HepG2 (cell line): ENCODE measurements at regions not wholly inside any gene's neighbourhood (a gene's known extent, or its start where the extent isn't known, plus 50 kb on each side); places are given as distances from the start of the nearest gene placed in this dataset.

Experiments
- CCDC6 ChIP-seq: sonication (generic); formaldehyde crosslinking; IDR thresholded peaks from 2 replicates; pipeline ENCODE4 v1.8.1; 2022; ENCODE audit warnings: mild to moderate bottlenecking, missing genetic modification reagents, moderate library complexity
- POGZ ChIP-seq: sonication (generic); formaldehyde crosslinking; IDR thresholded peaks from 2 replicates; pipeline ENCODE4 v1.4.0; 2020; ENCODE audit warnings: mild to moderate bottlenecking, missing genetic modification reagents
- SIN3B ChIP-seq: fragments of 150-350 bp; IDR thresholded peaks from 2 replicates; pipeline ENCODE4 v1.6.1; 2014; ENCODE audit warnings: low read length
- SIX1 ChIP-seq: sonication (generic); formaldehyde crosslinking; IDR thresholded peaks from 2 replicates; pipeline ENCODE4 v1.4.0; 2020; ENCODE audit warnings: missing genetic modification reagents, borderline replicate concordance
- SOX13 ChIP-seq, 3 experiments: fragments of 450-650 bp in 1 of 3; sonication (generic) in 1 of 3; formaldehyde crosslinking in 1 of 3; IDR thresholded peaks in 2 of 3; conservative IDR thresholded peaks in 1 of 3; 2 replicates each; pipeline versions ENCODE4 v1.5.0 to v1.6.1; 2016 to 2020; ENCODE audit warnings: antibody characterized with exemption in 1 of 3, mild to moderate bottlenecking in 1 of 3, missing compliant biosample characterization in 1 of 3, missing genetic modification reagents in 1 of 3, moderate library complexity in 1 of 3
- SP5 ChIP-seq: IDR thresholded peaks from 2 replicates; pipeline ENCODE4 v1.6.1; 2016; ENCODE audit warnings: low read depth, borderline replicate concordance
- TAF1 ChIP-seq: sonication (generic); formaldehyde crosslinking; IDR thresholded peaks from 2 replicates; pipeline ENCODE4 v1.4.0; 2020; ENCODE audit warnings: missing genetic modification reagents
- TMF1 ChIP-seq: sonication (generic); formaldehyde crosslinking; IDR thresholded peaks from 2 replicates; pipeline ENCODE4 v1.8.1; 2022; ENCODE audit warnings: low read depth, missing genetic modification reagents
- ZNF296 ChIP-seq: sonication (generic); formaldehyde crosslinking; conservative IDR thresholded peaks from 2 replicates; pipeline ENCODE4 v1.5.0; 2020; ENCODE audit warnings: mild to moderate bottlenecking, missing genetic modification reagents
- ZNF629 ChIP-seq: sonication (generic); formaldehyde crosslinking; conservative IDR thresholded peaks from 2 replicates; pipeline ENCODE4 v1.5.0; 2020; ENCODE audit warnings: missing genetic modification reagents
- ZNF678 ChIP-seq: sonication (generic); formaldehyde crosslinking; IDR thresholded peaks from 2 replicates; pipeline ENCODE4 v1.4.0; 2020; ENCODE audit warnings: mild to moderate bottlenecking, missing genetic modification reagents
- ZNF879 ChIP-seq: sonication (generic); formaldehyde crosslinking; IDR thresholded peaks from 2 replicates; pipeline ENCODE4 v1.8.1; 2023; ENCODE audit warnings: missing genetic modification reagents
- TF ChIP-seq, protein P1 (sequence below): sonication (generic); formaldehyde crosslinking; IDR thresholded peaks from 2 replicates; pipeline ENCODE4 v1.5.0; 2020; ENCODE audit warnings: mild to moderate bottlenecking, missing genetic modification reagents, borderline replicate concordance
- TF ChIP-seq, protein P2 (sequence below): sonication (generic); formaldehyde crosslinking; IDR thresholded peaks from 2 replicates; pipeline ENCODE4 v1.5.0; 2020; ENCODE audit warnings: missing genetic modification reagents, mild to moderate bottlenecking, borderline replicate concordance
- TF ChIP-seq, protein P3 (sequence below): sonication (generic); formaldehyde crosslinking; IDR thresholded peaks from 2 replicates; pipeline ENCODE4 v1.8.1; 2023; ENCODE audit warnings: mild to moderate bottlenecking, inconsistent platforms, moderate library complexity, missing genetic modification reagents, borderline replicate concordance
- TF ChIP-seq, protein P4 (sequence below): sonication (generic); formaldehyde crosslinking; IDR thresholded peaks from 2 replicates; pipeline ENCODE4 v1.4.0; 2020; ENCODE audit warnings: missing genetic modification reagents; ENCODE audit errors: not compliant biosample characterization

DNA sequence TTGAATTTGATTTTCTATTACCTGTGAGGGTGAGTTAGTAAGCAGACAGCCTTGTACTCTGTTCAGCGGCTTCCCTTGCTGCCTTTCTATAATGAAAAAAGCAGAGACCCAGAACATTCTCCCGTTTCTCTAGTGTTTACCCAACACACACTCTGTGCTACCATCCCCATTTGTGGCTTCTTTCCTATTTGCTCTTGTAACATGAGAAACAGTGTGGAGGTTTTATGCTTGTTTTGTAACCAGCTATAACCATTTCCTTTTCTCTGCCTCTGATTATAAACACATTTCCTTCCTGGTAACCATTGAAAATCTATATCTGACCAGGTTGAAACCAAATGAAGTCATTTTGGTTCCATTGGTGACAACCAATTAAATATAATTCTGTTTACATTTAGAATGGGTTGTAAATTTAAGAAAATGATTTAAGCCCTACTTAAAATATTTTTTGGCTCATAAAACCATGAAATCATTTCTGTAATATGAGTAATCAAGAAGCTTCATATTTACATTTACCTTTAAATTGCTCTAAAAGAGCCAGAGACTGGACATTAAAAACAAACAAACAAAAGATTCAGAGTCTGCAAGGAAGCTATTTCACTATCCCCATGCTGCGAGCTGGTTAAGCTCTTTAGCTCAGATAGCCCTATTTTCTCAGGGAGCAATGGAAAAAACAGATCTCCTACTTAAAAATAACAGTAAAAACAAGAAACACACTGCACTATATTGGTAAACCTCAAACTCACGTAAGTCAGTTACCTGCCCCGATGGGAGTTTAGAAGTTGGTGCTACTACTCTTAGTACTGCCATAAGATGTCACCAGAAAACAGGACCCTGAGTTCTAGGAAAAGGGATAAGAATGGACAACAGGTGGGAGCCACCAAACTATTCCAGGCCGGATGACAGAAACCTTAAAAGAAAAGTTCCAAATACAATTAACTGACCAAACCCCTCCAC lies 206.5 kb upstream of the EEA1 start (continued):
- TF ChIP-seq, protein P1, sequence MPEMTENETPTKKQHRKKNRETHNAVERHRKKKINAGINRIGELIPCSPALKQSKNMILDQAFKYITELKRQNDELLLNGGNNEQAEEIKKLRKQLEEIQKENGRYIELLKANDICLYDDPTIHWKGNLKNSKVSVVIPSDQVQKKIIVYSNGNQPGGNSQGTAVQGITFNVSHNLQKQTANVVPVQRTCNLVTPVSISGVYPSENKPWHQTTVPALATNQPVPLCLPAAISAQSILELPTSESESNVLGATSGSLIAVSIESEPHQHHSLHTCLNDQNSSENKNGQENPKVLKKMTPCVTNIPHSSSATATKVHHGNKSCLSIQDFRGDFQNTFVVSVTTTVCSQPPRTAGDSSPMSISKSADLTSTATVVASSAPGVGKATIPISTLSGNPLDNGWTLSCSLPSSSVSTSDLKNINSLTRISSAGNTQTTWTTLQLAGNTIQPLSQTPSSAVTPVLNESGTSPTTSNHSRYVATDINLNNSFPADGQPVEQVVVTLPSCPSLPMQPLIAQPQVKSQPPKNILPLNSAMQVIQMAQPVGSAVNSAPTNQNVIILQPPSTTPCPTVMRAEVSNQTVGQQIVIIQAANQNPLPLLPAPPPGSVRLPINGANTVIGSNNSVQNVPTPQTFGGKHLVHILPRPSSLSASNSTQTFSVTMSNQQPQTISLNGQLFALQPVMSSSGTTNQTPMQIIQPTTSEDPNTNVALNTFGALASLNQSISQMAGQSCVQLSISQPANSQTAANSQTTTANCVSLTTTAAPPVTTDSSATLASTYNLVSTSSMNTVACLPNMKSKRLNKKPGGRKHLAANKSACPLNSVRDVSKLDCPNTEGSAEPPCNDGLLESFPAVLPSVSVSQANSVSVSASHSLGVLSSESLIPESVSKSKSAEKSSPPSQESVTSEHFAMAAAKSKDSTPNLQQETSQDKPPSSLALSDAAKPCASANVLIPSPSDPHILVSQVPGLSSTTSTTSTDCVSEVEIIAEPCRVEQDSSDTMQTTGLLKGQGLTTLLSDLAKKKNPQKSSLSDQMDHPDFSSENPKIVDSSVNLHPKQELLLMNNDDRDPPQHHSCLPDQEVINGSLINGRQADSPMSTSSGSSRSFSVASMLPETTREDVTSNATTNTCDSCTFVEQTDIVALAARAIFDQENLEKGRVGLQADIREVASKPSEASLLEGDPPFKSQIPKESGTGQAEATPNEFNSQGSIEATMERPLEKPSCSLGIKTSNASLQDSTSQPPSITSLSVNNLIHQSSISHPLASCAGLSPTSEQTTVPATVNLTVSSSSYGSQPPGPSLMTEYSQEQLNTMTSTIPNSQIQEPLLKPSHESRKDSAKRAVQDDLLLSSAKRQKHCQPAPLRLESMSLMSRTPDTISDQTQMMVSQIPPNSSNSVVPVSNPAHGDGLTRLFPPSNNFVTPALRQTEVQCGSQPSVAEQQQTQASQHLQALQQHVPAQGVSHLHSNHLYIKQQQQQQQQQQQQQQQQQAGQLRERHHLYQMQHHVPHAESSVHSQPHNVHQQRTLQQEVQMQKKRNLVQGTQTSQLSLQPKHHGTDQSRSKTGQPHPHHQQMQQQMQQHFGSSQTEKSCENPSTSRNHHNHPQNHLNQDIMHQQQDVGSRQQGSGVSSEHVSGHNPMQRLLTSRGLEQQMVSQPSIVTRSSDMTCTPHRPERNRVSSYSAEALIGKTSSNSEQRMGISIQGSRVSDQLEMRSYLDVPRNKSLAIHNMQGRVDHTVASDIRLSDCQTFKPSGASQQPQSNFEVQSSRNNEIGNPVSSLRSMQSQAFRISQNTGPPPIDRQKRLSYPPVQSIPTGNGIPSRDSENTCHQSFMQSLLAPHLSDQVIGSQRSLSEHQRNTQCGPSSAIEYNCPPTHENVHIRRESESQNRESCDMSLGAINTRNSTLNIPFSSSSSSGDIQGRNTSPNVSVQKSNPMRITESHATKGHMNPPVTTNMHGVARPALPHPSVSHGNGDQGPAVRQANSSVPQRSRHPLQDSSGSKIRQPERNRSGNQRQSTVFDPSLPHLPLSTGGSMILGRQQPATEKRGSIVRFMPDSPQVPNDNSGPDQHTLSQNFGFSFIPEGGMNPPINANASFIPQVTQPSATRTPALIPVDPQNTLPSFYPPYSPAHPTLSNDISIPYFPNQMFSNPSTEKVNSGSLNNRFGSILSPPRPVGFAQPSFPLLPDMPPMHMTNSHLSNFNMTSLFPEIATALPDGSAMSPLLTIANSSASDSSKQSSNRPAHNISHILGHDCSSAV: no peak
- TF ChIP-seq CCDC6 (CRISPR knock-in tag) (no peak), ZNF629 (CRISPR knock-in tag) (no peak), TMF1 (CRISPR knock-in tag) (no peak), POGZ (CRISPR knock-in tag) (peak; percentile 26; the same call in 1 of the 2 replicates), SIN3B (no peak), SOX13 (IDR thresholded peaks at IDR 0.05) (no peak), SOX13 (CRISPR knock-in tag; conservative IDR thresholded peaks at IDR 0.05 in 1 of 2, IDR thresholded peaks at IDR 0.05 in 1 of 2) (peak in 1 of 2 experiments; percentile 57; a peak in 1 of 4 replicates), SP5 (no peak), TAF1 (CRISPR knock-in tag) (no peak), ZNF296 (CRISPR knock-in tag) (no peak), ZNF678 (CRISPR knock-in tag) (no peak), ZNF879 (CRISPR knock-in tag) (no peak), SIX1 (CRISPR knock-in tag) (peak; percentile 99)
- TF ChIP-seq, protein P2, sequence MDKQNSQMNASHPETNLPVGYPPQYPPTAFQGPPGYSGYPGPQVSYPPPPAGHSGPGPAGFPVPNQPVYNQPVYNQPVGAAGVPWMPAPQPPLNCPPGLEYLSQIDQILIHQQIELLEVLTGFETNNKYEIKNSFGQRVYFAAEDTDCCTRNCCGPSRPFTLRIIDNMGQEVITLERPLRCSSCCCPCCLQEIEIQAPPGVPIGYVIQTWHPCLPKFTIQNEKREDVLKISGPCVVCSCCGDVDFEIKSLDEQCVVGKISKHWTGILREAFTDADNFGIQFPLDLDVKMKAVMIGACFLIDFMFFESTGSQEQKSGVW (CRISPR knock-in tag): no peak
- TF ChIP-seq, protein P3, sequence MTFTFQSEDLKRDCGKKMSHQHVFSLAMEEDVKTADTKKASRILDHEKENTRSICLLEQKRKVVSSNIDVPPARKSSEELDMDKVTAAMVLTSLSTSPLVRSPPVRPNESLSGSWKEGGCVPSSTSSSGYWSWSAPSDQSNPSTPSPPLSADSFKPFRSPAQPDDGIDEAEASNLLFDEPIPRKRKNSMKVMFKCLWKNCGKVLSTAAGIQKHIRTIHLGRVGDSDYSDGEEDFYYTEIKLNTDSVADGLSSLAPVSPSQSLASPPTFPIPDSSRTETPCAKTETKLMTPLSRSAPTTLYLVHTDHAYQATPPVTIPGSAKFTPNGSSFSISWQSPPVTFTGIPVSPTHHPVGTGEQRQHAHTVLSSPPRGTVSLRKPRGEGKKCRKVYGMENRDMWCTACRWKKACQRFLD: 0 out of 2 replicates have a peak, but pooled peaks have one; percentile 8
- TF ChIP-seq, protein P4, sequence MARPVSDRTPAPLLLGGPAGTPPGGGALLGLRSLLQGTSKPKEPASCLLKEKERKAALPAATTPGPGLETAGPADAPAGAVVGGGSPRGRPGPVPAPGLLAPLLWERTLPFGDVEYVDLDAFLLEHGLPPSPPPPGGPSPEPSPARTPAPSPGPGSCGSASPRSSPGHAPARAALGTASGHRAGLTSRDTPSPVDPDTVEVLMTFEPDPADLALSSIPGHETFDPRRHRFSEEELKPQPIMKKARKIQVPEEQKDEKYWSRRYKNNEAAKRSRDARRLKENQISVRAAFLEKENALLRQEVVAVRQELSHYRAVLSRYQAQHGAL (CRISPR knock-in tag): no peak
